ENCODE measurements at regions not wholly inside any gene's neighbourhood (a gene's known extent, or its start where the extent isn't known, plus 50 kb on each side); places are given as distances from the start of the nearest gene placed in this dataset.
A peak's percentile ranks its signal among the peaks of the same experiment; 100 is the strongest.
"Not testable (repeated sequence)": the region's sequence is repeated elsewhere in the genome, so short reads cannot be mapped to it uniquely, and the experiment has no call there.

DNA sequence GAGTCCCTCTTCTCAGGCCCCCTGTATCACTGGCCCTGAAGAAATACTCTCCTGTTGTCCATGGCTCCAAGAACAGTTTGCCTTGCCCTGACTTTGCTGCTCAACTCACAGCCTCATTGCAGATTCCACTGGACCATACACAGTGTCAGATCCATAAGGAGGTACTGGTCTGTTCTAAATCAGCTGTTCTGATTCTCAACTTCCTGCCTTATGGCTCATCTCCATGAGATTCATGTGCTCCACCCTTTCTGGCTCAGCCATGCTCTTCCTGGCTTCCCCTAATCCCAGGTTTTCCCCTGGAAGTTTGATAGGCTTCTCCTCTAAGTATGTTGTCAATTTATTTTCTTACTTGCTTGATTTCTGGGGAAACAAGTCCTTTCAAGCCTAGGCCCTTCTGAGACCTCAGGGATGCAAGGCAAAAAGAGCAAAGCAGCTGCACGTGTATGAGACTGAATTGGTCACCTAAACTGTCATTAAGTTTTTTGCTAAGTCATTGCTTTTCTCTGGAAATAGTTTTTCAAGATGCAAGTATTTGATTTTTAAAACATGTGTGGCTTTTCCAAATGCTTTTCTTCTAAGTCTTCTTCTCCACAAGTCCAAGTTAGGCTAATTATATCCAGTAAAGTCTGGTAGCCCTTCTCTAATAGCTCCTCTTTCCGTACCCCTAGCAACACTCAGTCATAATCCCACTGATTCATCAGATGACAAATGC lies 1288.5 kb downstream of the RPIA start:
- H3K27ac ChIP-seq; DNase-seq; H3K36me3 ChIP-seq; H3K4me3 ChIP-seq; H3K4me1 ChIP-seq; H3K27me3 ChIP-seq; H3K9me3 ChIP-seq (replicated peaks): not testable (repeated sequence)

DNA sequence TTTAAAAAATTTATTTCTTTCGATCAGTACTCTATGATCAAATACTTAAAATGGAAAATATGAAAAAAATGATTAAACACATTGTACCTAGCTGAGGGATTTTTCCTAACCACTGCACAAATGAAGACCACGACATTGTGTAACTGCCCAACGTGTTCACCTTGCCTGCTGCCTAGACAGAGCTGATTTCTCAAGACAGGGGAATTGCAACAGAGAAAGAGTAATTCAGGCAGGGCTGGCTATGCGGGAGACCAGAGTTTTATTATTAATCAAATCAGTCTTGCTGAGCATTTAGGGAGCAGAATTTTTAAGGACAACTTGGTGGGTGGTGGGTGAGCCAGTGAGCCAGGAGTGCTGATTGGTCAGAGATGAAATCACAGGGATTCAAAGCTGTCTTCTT lies 1290.8 kb downstream of the RPIA start:
- not testable (repeated sequence) for DNase-seq; H3K4me1 ChIP-seq; H3K4me3 ChIP-seq; H3K36me3 ChIP-seq; H3K27me3 ChIP-seq; H3K27ac ChIP-seq; H3K9me3 ChIP-seq (replicated peaks)

DNA sequence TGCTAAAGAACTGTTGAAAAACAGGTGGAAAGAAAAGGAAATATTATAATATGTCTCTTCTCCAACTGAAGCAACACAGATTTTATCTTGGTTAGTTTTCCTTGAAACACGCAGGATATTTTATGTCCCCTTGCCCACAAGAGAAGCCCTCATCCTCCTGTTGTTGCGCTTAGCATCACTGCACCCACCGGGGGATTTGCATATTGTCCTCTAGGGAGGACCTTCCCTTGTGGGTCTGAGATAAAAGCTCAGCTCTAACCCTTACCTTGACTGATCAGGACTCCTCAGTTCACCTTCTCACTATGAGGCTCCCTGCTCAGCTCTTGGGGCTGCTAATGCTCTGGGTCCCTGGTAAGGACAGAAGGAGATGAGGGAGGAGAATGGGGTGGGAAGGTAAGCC lies 1294.2 kb downstream of the RPIA start:
- not testable (repeated sequence) for H3K4me3 ChIP-seq; H3K27me3 ChIP-seq; H3K27ac ChIP-seq; DNase-seq; H3K4me1 ChIP-seq; H3K36me3 ChIP-seq; H3K9me3 ChIP-seq (replicated peaks)

DNA sequence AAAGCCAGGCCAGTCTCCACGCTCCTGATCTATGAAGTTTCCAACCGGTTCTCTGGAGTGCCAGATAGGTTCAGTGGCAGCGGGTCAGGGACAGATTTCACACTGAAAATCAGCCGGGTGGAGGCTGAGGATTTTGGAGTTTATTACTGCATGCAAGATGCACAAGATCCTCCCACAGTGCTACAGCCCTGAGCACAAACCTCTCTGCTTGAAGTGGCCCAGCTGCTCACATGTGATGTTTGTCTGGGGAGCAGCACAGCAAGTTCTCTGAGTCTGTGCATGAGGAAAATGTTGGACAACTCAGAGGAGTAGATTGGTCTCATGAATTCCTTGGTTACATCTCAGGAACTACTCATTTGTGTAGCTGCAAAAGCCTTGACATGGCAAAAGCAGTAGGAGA lies 1295.1 kb downstream of the RPIA start:
- H3K27ac ChIP-seq; DNase-seq; H3K36me3 ChIP-seq; H3K9me3 ChIP-seq (replicated peaks); H3K4me1 ChIP-seq; H3K4me3 ChIP-seq; H3K27me3 ChIP-seq: not testable (repeated sequence)

DNA sequence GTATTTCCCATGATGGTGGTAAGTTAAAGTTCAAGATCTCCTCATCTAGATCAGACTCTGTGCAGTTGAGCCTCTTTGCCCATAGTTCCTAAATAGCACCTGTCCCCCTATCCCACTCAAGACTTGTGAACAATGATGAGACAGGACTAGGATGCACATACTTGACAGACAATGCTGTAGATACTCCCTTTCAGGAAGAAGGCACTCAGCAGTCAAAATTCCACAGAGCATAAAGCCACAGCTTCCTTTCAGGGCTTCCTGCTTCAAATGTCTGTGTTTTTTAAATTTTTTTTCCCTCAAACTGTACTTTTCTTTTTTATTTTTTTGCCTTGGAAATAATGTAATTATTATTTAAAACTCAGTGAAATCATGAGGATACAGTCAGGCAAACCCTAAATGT lies 1305.3 kb downstream of the RPIA start:
- H3K36me3 ChIP-seq; H3K27me3 ChIP-seq; H3K9me3 ChIP-seq (replicated peaks); H3K4me1 ChIP-seq; DNase-seq; H3K4me3 ChIP-seq; H3K27ac ChIP-seq: not testable (repeated sequence)

DNA sequence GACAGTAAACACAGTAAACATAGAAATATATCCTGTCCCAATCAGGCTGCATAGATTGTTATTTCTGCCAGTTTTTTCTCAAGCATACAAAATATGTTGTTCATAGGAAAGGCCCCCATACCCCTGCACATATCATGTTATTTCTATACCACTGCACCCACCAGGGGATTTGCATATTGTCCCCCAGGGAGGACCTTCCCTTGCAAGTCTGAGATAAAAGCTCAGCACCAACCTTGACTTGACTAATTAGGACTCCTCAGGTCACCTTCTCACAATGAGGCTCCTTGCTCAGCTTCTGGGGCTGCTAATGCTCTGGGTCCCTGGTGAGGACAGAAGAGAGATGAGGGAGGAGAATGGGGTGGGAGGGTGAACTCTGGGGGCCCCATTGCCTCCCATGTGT lies 1313.1 kb downstream of the RPIA start:
- H3K4me1 ChIP-seq; DNase-seq; H3K27me3 ChIP-seq; H3K36me3 ChIP-seq; H3K9me3 ChIP-seq (replicated peaks); H3K27ac ChIP-seq; H3K4me3 ChIP-seq: not testable (repeated sequence)

DNA sequence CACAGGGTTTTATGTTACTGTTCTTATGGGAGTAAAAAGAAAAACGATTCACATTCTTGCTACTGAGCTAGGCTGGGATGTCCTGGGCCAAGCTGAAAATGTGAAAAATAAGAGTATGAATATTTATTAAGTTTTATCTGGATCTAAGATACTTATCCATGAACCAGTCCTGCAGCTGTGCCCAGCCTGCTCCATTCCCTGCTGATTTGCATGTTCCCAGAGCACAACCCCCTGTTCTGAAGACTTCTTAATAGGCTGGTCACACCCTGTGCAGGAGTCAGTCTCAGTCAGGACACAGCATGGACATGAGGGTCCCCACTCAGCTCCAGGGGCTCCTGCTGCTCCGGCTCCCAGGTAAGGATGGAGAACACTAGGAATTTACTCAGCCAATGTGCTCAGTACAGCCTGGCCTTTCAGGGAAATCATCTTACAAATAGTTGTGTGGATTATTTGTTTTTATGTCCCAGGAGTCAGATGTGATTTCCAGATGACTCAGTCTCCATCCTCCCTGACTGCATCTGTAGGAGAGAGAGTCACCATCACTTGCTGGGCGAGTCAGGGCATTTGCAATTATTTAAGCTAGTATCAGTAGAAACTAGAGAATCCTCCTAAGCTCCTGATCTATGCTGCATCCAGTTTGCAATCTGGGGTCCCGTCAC lies 1319.1 kb downstream of the RPIA start:
- H3K9me3 ChIP-seq (replicated peaks); H3K4me3 ChIP-seq; H3K4me1 ChIP-seq; H3K36me3 ChIP-seq; H3K27ac ChIP-seq; DNase-seq; H3K27me3 ChIP-seq: not testable (repeated sequence)

DNA sequence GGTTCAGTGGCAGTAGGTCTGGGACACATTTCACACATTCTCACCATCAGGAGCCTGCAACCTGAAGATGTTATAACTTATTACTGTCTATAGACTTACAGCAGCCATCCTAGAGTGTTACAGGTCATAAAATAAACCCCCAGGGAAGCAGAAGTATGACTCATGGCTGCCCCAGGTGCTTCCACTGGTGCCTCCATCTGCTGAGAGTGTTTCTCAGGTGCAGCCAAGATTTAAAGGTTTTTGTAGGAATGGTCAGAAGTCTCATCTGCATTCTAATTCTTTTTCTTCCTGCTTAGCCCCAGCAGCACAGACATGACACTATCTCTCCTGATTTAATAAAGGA lies 1319.6 kb downstream of the RPIA start:
- H3K4me1 ChIP-seq; H3K9me3 ChIP-seq (replicated peaks); H3K27me3 ChIP-seq; H3K4me3 ChIP-seq; H3K36me3 ChIP-seq; H3K27ac ChIP-seq; DNase-seq: not testable (repeated sequence)

DNA sequence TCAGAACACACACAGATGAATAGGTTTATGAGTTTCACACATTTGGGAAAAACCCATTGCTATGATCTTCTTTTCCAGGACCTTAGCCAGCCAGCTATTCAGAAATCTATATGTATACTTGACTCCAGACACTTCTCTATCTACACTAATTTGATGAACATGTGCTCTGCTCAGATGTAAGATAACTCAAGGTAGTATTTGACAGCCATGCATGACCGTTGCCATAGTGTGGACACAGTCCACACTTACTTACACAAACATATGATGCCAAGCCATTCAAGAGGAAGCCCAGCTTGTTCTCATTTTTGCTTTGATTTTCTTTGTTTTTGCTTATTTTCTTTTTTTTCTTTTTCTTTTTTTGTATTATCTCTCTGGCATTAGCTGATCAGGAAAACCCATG lies 1328.4 kb downstream of the RPIA start:
- not testable (repeated sequence) for H3K36me3 ChIP-seq; H3K4me3 ChIP-seq; H3K4me1 ChIP-seq; H3K27ac ChIP-seq; DNase-seq; H3K27me3 ChIP-seq; H3K9me3 ChIP-seq (replicated peaks)

DNA sequence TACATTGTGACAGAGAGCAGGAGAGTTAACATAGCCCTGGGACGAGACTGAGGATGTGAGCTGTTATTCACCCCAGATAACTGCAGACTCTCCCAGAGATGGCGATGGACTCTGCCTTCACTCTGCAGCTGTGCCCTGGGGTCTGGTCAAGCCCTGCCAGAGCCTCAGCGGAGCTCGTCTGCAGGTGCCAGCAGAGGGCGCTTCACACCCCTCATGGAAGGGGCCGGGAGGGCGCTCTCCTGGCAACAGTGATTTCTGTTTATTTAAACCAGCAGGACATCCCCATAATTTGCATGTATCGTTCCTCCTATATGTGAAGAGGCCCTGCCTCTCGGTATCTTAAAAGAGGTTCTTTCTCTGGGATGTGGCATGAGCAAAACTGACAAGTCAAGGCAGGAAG lies 1329.8 kb downstream of the RPIA start:
- H3K9me3 ChIP-seq (replicated peaks); H3K27ac ChIP-seq; H3K4me1 ChIP-seq; DNase-seq; H3K4me3 ChIP-seq; H3K27me3 ChIP-seq; H3K36me3 ChIP-seq: not testable (repeated sequence)

DNA sequence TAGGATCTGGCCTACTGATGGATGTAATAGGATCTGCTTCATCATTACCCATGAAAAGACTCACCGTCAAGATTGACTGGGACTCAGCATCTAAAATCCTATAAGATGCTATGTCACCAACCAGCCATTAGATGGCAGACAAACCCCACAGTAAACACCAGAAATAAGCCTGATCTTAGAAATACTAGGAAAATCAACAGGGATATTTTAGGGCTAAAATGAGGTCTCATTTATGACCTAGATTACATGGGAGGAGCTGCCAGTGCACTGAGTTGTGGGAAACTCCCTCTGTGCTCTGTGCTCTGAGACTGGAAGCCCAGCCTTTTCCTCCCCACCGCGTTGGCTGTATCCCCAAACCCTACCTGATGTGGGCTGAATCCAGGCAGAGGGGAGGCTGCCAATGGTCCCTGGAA lies 1335.8 kb downstream of the RPIA start:
- not testable (repeated sequence) for H3K9me3 ChIP-seq (replicated peaks); H3K36me3 ChIP-seq; H3K27me3 ChIP-seq; DNase-seq; H3K4me3 ChIP-seq; H3K27ac ChIP-seq; H3K4me1 ChIP-seq

DNA sequence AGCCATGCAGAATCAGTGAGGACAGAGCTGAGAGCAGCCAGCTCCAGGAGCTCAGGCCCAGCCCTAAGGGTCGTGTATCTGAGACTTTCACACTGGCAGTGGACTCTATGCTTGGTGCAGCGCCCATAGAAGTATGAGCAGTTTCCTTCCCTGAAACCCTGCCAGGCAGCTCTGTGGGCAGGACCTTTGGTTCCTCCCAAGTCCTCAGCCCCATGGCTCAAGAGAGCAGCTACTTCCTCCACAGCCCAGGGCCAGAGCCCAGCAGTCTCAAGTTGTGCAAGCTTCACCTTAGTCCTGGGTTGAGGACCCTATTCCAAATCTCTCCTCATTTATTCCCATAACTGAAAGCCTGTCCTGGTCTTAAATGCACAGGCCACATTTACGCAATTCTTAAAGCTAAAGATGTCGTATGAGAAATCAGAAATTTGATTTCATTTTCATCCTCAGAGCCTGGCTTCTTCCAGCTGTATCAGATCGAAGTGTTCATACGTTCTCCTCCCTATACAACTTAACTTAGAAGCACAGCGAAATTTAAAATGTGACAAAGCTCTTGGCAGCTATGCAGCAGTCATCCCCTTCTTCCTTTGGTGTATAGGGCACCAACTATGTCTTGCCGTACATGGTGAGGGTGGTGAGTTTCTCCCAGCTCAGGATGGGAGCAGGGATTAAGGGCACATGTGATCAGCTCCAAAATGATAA lies 1337.1 kb downstream of the RPIA start:
- not testable (repeated sequence) for H3K27ac ChIP-seq; DNase-seq; H3K9me3 ChIP-seq (replicated peaks); H3K4me1 ChIP-seq; H3K36me3 ChIP-seq; H3K27me3 ChIP-seq; H3K4me3 ChIP-seq

DNA sequence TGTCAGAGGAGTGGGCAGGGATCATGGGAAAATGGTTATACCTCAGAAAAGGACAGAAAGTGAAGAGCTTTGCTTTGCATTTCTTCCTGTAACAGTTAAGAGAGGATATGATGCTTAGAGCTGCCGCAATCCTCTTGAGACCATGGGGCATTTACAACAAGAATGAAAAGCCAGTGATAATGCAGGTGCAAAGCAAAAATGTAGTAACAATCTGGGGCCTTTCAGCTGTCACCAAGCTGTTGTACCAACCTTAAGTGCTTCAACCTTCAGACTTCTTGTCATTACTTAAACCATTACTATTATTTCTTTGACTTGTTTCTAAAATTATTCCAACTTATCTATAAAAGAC lies 1337.6 kb downstream of the RPIA start:
- not testable (repeated sequence) for H3K4me1 ChIP-seq, H3K27me3 ChIP-seq, DNase-seq

DNA sequence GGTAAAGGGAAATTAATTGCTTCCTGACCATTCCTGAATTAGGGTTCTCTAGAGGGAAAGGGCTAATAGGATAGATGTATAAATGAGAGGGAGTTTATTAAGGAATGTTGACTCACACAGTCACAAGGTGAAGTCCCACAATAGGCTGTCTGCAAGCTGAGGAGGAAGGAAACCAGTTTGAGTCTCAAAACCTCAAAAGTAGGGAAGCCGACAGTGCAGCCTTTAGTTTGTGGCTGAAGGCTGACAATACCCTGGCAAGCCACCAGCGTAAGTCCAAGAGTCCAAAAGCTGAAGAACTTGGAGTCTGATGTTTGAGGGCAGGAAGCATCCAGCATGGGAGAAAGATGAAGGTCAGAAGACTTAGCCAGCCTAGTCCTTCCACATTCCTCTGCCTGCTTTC lies 1340.8 kb downstream of the RPIA start:
- H3K9me3 ChIP-seq (replicated peaks); H3K27me3 ChIP-seq; H3K36me3 ChIP-seq; DNase-seq; H3K4me1 ChIP-seq; H3K27ac ChIP-seq; H3K4me3 ChIP-seq: not testable (repeated sequence)

More for the DNA sequence above, 1337.6 kb downstream of the RPIA start:
- H3K9me3 ChIP-seq (replicated peaks); H3K36me3 ChIP-seq; H3K27ac ChIP-seq; H3K4me3 ChIP-seq: not testable (repeated sequence)

DNA sequence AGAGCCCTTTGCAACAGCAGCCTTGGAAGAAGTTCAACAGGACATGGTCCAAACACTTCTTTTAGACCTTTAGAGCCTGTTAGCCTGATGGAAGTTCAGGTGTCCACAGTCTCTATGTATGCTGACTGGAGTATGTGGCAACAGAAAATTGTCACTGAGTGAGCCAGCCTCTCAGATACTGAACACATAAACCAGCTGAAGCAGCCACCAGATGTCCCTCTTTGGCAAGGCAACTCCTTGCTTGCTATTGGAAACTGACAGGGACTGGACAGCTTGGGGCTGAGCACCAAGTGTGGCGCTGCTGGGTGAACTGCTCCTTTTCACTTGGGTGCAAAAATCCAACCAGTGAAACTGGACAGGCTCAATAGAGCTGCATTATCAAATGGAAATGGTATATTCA lies 1344.9 kb downstream of the RPIA start:
- not testable (repeated sequence) for H3K4me3 ChIP-seq; H3K4me1 ChIP-seq; H3K36me3 ChIP-seq; H3K9me3 ChIP-seq (replicated peaks); H3K27me3 ChIP-seq; H3K27ac ChIP-seq
- DNase-seq, result peak in 1 of 2 experiments; percentile 2

DNA sequence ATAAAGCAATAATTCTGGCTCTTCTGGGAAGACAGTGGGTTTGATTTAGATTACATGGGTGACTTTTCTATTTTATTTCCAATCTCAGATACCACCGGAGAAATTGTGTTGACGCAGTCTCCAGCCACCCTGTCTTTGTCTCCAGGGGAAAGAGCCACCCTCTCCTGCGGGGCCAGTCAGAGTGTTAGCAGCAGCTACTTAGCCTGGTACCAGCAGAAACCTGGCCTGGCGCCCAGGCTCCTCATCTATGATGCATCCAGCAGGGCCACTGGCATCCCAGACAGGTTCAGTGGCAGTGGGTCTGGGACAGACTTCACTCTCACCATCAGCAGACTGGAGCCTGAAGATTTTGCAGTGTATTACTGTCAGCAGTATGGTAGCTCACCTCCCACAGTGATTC lies 1347.6 kb downstream of the RPIA start:
- DNase-seq; H3K27me3 ChIP-seq; H3K4me3 ChIP-seq; H3K36me3 ChIP-seq; H3K9me3 ChIP-seq (replicated peaks); H3K27ac ChIP-seq; H3K4me1 ChIP-seq: not testable (repeated sequence)

All from SJCRH30 (cell line).